OCI-M2 (cell line): ENCODE measurements at regions not wholly inside any gene's neighbourhood (a gene's known extent, or its start where the extent isn't known, plus 50 kb on each side); places are given as distances from the start of the nearest gene placed in this dataset.
"Not testable (repeated sequence)": the region's sequence is repeated elsewhere in the genome, so short reads cannot be mapped to it uniquely, and the experiment has no call there.

Source experiments
- DNase-seq: peaks from one replicate; lab custom pipeline; 2025; ENCODE audit not compliant: unreplicated experiment; lab: John Stamatoyannopoulos, UW

DNA sequence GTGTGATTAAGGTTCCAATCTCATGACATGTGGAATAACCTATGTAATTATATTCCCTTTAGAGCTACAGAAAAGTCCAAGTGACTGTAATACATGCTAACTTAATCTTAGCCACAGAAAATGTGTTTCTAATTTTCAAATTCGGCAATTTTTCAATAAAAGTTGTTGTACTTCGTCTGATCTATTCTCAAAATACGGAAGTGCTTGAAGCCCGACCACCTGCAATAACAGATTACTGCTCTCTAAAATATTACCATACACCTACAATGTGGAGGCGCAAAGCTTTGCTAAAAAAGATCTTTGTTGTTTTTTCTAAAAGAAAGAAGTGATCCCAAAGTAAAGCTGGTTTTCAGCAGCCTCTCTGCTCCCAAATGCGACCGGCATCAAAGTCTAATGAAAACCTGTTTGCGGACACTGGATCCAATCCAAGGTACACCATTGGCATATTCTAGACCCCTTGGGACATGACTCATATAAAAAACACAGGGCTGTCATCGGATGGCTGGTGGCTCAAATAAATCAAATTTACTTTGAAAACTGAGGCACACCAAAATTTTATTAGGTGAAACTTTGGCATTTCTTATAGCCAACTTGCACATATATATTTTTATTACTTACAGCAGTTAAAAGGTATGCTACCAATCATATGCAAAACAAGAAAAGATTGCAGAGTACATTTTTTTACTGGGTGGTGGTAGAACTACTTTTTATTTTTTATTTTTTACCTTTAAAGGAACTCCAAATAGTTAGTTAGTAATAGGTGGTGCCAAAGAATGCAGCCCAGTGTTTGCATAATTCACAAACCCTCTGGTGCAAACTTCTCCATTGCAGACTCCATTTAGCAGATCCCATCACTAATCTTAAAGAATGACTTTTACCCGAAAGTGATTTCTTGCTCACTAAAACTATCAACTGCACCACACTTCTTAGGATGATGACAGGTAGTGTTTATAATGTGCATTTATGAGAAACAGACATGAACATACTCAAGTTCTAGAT lies 118.7 kb upstream of the TBX18 start:
- DNase-seq: no peak

- not testable (repeated sequence) for DNase-seq
Observed at GRCh38 chr6:84879385-84879784, 115.0 kb upstream of the TBX18 start.

DNA sequence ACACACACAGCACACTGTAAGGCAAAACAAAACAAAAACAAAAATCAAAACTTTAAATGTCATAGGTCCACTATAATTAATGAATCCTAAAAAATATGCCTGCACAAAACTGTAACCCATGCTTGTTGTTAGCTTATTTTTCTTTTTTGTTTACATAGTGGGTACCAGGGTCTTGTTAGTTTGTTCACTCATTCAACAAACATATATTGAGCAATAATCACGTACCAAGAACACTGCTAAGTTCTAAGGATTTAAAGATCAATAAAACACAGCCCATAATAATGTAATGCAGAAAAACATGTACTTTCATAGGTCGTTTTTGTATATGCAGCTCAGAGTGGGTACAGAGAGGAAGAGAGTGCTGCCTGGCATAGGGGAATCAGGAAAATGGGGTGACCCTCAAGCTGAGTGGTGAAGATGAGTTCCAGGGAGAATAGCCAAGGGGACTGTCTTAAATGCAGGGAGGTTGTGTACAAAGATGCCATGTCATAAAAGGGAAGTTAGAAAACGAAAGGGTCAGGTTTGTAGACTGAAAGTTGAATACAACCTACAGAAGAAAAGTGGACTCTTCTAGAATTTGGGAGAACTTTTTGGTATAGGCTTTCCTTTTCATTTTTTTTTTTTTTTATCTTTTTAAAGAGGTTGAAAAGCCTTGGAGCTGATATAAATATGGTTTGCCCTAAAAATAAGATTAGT lies 113.3 kb upstream of the TBX18 start:
- no peak for DNase-seq

- DNase-seq: no peak
Observed at GRCh38 chr6:84876723-84877514, 112.5 kb upstream of the TBX18 start.

DNA sequence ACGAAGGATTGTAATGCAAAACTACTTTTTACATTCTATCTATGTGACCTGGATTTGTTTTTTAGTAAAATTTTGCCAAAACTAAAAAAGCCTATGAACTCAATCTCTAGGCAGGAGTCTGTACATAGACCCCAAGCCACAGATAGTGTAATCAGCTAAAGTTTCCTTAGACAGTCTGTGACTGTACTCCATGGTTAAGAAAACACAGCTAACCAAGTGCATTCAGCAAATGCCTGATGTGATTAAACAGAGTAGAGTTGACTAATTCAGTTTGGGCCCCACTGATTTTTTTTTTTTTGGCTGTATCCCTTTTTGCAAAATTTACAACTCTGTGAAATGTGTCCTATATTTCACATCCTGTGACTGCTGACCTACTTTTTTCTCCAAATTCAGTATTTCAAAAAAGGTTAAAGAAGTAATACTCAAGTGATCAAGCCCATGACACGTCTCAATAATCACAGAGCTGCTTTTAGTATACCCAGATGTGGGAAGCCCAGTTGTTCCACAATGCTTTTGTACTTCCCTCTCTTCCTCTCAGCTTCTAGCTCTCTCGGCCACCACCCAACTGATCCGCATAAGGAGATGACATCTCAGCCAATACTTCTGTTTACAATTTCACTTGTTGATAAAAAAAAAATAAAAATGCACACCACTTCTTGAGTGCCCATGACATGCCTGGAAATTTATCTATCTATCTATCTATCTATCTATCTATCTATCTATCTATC lies 108.8 kb upstream of the TBX18 start:
- DNase-seq: no peak

GRCh38 chr6:84871925-84872324 lies 107.5 kb upstream of the TBX18 start:
- DNase-seq: no peak

DNA sequence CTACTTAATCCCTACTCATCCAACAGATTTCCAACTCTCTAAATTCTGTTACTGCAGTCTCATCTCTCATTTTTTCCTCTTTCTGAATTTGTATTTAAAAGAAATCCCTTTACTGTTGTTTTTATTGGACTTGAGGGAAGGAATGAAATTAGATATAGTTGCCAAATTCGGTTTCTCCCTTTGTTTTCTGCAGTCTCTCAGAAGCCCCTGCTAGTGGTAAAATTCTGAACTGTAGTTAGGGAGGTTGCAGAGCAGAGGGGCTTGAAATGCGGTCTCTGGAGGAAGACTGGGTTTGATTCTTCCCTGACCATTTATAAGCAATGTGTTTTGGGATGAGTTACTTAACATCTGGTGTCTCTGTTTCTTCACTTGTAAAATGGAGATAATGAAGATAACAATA lies 106.3 kb upstream of the TBX18 start:
- DNase-seq: no peak

- no peak for DNase-seq
Observed at GRCh38 chr6:84868149-84868548, 103.8 kb upstream of the TBX18 start.

DNA sequence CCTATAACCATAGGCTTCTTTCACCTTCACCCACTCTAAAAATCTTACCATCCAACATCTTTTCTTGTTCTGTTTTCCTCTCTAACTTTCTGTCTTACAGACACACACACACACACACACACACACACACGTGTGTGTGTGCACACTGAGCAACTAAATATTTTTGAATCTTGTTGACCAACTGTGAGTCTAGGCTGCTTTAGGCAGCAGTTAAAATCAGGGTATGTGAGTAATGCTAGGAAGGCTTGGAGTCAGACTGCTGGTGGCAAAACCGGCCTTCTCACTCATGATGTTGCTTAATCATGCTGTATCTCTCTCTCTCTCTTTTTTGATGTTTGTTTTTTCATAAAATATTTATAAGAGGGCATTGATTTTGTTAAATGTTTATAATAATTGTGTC lies 103.1 kb upstream of the TBX18 start:
- no peak for DNase-seq

GRCh38 chr6:84866715-84867114 lies 102.3 kb upstream of the TBX18 start:
- no peak for DNase-seq

- DNase-seq: not testable (repeated sequence)
Observed at GRCh38 chr6:84865372-84865771, 101.0 kb upstream of the TBX18 start.

GRCh38 chr6:84862843-84863242 lies 98.4 kb upstream of the TBX18 start:
- DNase-seq: no peak

GRCh38 chr6:84860920-84861319 lies 96.5 kb upstream of the TBX18 start:
- no peak for DNase-seq

DNA sequence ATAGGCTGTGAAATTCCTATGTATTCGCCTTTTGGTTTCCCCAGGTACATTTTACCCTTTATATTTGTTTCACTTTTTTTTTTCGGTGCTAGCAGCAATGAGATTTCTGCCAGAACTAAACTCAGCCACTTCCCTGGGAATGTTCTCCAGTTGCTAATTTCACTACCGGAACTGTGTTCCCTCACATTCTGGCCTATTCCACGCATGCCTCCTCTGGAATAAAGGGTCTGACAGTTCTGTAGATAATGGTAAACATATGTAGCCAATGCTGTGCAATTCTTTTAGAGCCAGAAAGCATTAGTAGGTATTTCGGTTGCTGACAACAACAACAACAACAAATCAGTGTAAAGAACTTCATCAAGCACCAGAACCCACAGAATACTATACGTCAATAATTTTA lies 96.1 kb upstream of the TBX18 start:
- DNase-seq: no peak

- no peak for DNase-seq
Observed at GRCh38 chr6:84854811-84855400, 90.5 kb upstream of the TBX18 start.

GRCh38 chr6:84853901-84854300 lies 89.5 kb upstream of the TBX18 start:
- no peak for DNase-seq

GRCh38 chr6:84848960-84849359 lies 84.6 kb upstream of the TBX18 start:
- DNase-seq: no peak

DNA sequence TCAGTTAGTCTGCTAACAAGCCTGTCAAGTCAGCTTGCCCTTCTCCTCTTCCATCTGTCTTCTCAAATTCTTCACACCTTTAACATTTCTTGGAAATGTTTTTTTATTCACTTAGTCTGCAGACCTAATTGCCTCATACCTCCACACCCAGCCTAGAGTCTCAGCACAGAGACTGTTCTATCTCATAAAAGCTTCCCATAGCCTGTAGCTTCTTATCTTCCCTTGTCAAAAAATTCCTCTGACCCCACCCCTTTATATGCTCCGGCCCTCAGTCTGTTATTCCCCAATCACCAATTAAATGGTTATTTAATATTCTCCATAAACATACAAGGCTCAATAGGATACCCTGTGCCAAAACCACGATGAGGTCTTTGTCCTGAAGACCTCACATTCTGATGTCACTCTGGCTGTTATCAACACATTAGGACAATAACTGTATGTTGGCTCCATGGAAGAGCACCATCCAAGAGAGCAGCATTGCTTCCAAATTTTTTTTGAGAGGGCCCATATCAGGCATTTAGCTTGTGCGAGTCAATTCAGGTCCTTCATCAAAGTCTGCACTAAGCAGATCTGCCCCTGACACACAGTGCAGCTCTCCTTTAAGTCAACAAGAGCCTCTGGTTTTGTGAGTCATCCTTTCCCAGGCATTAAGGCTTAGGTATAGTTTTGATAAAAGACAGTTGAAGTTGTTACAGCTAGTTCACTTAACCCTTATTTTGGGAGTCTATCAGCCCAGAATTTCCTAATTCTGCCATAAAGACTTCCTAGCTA lies 83.2 kb upstream of the TBX18 start:
- no peak for DNase-seq

GRCh38 chr6:84842525-84843166 lies 78.2 kb upstream of the TBX18 start:
- DNase-seq: no peak
